Muscle layer of colon (tissue), 2 donors: ENCODE measurements at regions not wholly inside any gene's neighbourhood (a gene's known extent, or its start where the extent isn't known, plus 50 kb on each side); places are given as distances from the start of the nearest gene placed in this dataset.
A peak's percentile ranks its signal among the peaks of the same experiment; 100 is the strongest.
"Not testable (repeated sequence)": the region's sequence is repeated elsewhere in the genome, so short reads cannot be mapped to it uniquely, and the experiment has no call there.

Experiments used
- H3K27ac ChIP-seq: one replicate; pipeline ENCODE4 v1.7.0; 2013; ENCODE audit warnings: low read depth, mild to moderate bottlenecking, low read length, moderate library complexity
- H3K27me3 ChIP-seq, 2 donors: one replicate each; pipeline ENCODE4 v1.7.0; 2013; ENCODE audit warnings: low read length in 2 of 2, mild to moderate bottlenecking in 2 of 2; ENCODE audit not compliant: insufficient read depth in 2 of 2, control insufficient read depth in 1 of 2
- H3K36me3 ChIP-seq: one replicate; pipeline ENCODE4 v1.7.0; 2013; ENCODE audit warnings: mild to moderate bottlenecking, low read length; ENCODE audit not compliant: insufficient read depth
- H3K4me1 ChIP-seq: one replicate; pipeline ENCODE4 v1.7.0; 2013; ENCODE audit warnings: mild to moderate bottlenecking, low read length; ENCODE audit not compliant: insufficient read depth
- H3K4me3 ChIP-seq, 2 donors: one replicate each; pipeline ENCODE4 v1.7.0; 2013; ENCODE audit warnings: low read length in 2 of 2, low read depth in 1 of 2, mild to moderate bottlenecking in 1 of 2, moderate library complexity in 1 of 2
- H3K9ac ChIP-seq: one replicate; pipeline ENCODE4 v1.7.0; 2013; ENCODE audit warnings: low read length
- H3K9me3 ChIP-seq: one replicate; pipeline ENCODE4 v1.7.0; 2013; ENCODE audit warnings: mild to moderate bottlenecking, low read length
- donor health status: abdominal sarcoma.
- donor health status: Adenocarcinoma of cecum.

- no peak overlapping the region for H3K4me3 ChIP-seq
- no peak overlapping the region for H3K27ac ChIP-seq
- H3K27me3 ChIP-seq: no peaks in the 10 kb centered on the region
- H3K4me1 ChIP-seq: peaks cover 6% of the 10 kb centered on the region
- H3K9ac ChIP-seq: no peak overlapping the region
- no peaks in the 10 kb centered on the region for H3K9me3 ChIP-seq
- no peaks in the 10 kb centered on the region for H3K36me3 ChIP-seq
These were observed 92.4 kb downstream of the HFE start for GRCh38 chr6:26179675-26180074.

GRCh38 chr6:26180346-26180745, 93.1 kb downstream of the HFE start:
- no peaks in the 10 kb centered on the region for H3K27me3 ChIP-seq
- H3K27ac ChIP-seq: no peak overlapping the region
- H3K4me3 ChIP-seq: no peak overlapping the region
- peaks cover 6% of the 10 kb centered on the region for H3K4me1 ChIP-seq
- H3K9me3 ChIP-seq: no peaks in the 10 kb centered on the region
- no peak overlapping the region for H3K9ac ChIP-seq
- H3K36me3 ChIP-seq: no peaks in the 10 kb centered on the region

GRCh38 chr6:26183237-26183580, 96.0 kb downstream of the HFE start:
- Histone ChIP-seq H3K9ac (no peak overlapping the region), H3K4me3 (peak overlapping the region; percentile 52 to 62), H3K27ac (peak overlapping the region; percentile 78), H3K9me3 (no peaks in the 10 kb centered on the region), H3K36me3 (no peaks in the 10 kb centered on the region), H3K4me1 (peaks cover 6% of the 10 kb centered on the region), H3K27me3 (no peaks in the 10 kb centered on the region)

GRCh38 chr6:26183581-26184366, 96.5 kb downstream of the HFE start:
- Histone ChIP-seq H3K9ac (peak overlapping the region; percentile 18), H3K4me3 (peak overlapping the region; percentile 52 to 62), H3K36me3 (no peaks in the 10 kb centered on the region), H3K27ac (peak overlapping the region; percentile 78), H3K27me3 (peaks cover 0 to 4% of the 10 kb centered on the region in 2 donors), H3K4me1 (peaks cover 6% of the 10 kb centered on the region), H3K9me3 (no peaks in the 10 kb centered on the region)

GRCh38 chr6:26184367-26184891, 97.2 kb downstream of the HFE start:
- peak overlapping the region; percentile 52 to 62 for H3K4me3 ChIP-seq

GRCh38 chr6:26185004-26185403, 97.8 kb downstream of the HFE start:
- Histone ChIP-seq H3K4me3 (no peak overlapping the region), H3K36me3 (no peaks in the 10 kb centered on the region), H3K27ac (no peak overlapping the region), H3K9me3 (no peaks in the 10 kb centered on the region), H3K9ac (no peak overlapping the region), H3K4me1 (peaks cover 6% of the 10 kb centered on the region), H3K27me3 (peaks cover 0 to 7% of the 10 kb centered on the region in 2 donors)

More at GRCh38 chr6:26184367-26184891, 97.2 kb downstream of the HFE start:
- Histone ChIP-seq H3K27ac (peak overlapping the region; percentile 78), H3K4me1 (peaks cover 6% of the 10 kb centered on the region), H3K9ac (peak overlapping the region; percentile 18), H3K27me3 (peaks cover 0 to 7% of the 10 kb centered on the region in 2 donors), H3K36me3 (no peaks in the 10 kb centered on the region), H3K9me3 (no peaks in the 10 kb centered on the region)

- Histone ChIP-seq H3K27ac (no peak overlapping the region), H3K4me3 (no peak overlapping the region), H3K9ac (no peak overlapping the region), H3K36me3 (no peaks in the 10 kb centered on the region), H3K4me1 (peaks cover 6% of the 10 kb centered on the region), H3K9me3 (no peaks in the 10 kb centered on the region), H3K27me3 (peaks cover 0 to 7% of the 10 kb centered on the region in 2 donors)
These were observed 98.6 kb downstream of the HFE start for GRCh38 chr6:26185802-26186201.

GRCh38 chr6:26186652-26187051, 99.4 kb downstream of the HFE start:
- Histone ChIP-seq H3K36me3 (no peaks in the 10 kb centered on the region), H3K9me3 (no peaks in the 10 kb centered on the region), H3K27ac (no peak overlapping the region), H3K9ac (no peak overlapping the region), H3K4me1 (peaks cover 6% of the 10 kb centered on the region), H3K27me3 (peaks cover 0 to 7% of the 10 kb centered on the region in 2 donors), H3K4me3 (no peak overlapping the region)

GRCh38 chr6:26187292-26187691, 100.1 kb downstream of the HFE start:
- Histone ChIP-seq H3K4me3 (no peak overlapping the region), H3K27me3 (peaks cover 0 to 7% of the 10 kb centered on the region in 2 donors), H3K4me1 (peaks cover 6% of the 10 kb centered on the region), H3K9ac (no peak overlapping the region), H3K36me3 (no peaks in the 10 kb centered on the region), H3K27ac (no peak overlapping the region), H3K9me3 (no peaks in the 10 kb centered on the region)

- H3K4me1 ChIP-seq: peaks cover 6% of the 10 kb centered on the region
- no peaks in the 10 kb centered on the region for H3K36me3 ChIP-seq
- peak overlapping the region; percentile 62 to 80 for H3K4me3 ChIP-seq
- H3K9me3 ChIP-seq: no peaks in the 10 kb centered on the region
- peaks cover 0 to 7% of the 10 kb centered on the region in 2 donors for H3K27me3 ChIP-seq
- H3K9ac ChIP-seq: peak overlapping the region; percentile 86
- peak overlapping the region; percentile 81 for H3K27ac ChIP-seq
These were observed 100.9 kb downstream of the HFE start for GRCh38 chr6:26187981-26188635.

GRCh38 chr6:26191512-26191911, 104.3 kb downstream of the HFE start:
- not testable (repeated sequence) for H3K27me3 ChIP-seq, H3K9me3 ChIP-seq, H3K27ac ChIP-seq, H3K36me3 ChIP-seq, H3K9ac ChIP-seq, H3K4me3 ChIP-seq, H3K4me1 ChIP-seq
